Stimulated activated CD8-positive, alpha-beta memory T cell treated with anti-CD3 and anti-CD28 coated beads, Interleukin-4, amount 100 ng/mL, for 48 hours (primary cell): ENCODE measurements at regions not wholly inside any gene's neighbourhood (a gene's known extent, or its start where the extent isn't known, plus 50 kb on each side); places are given as distances from the start of the nearest gene placed in this dataset.

Experiments used
- DNase-seq: peaks from one replicate; pipeline ENCODE4 v3.0.0-alpha.2; 2020

DNA sequence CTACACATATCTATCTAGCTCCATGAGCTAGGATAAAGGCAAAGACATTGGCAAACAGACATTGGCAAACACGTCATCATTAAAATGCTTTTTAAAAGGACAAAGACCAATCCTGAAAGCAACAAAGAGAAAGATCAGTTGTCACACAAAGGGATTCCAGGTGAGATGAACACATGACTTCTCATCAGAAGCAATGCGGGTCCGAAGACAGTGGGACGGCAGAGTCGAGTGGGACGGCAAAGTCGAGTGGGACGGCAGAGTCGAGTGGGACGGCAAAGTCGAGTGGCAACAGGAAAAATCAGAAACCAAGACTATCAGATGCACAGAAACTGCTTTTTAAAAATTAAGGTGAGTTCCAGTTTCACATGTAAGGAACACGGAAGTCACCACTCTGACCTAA lies 609.5 kb downstream of the BRD1 start:
- DNase-seq: no peak

DNA sequence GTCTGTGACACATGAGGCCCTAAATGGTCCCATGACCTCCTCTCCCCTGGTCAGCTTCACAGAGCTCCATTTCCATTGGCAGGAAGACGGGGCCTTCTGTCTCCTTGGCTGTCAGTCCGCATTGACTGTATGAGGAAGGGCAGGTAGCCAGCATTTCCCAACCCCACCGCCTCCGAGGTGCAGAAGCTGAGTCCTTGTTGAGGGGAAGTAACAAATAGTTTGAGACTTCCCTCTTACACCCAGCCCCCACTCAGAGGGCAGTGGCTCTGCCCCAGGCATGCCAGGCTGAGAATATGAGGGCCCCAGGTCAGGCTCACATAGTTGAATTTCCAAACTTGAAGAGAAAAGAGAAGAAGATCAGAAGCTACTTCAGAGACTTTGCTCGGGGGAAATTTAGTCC lies 611.1 kb downstream of the BRD1 start:
- no peak for DNase-seq

DNA sequence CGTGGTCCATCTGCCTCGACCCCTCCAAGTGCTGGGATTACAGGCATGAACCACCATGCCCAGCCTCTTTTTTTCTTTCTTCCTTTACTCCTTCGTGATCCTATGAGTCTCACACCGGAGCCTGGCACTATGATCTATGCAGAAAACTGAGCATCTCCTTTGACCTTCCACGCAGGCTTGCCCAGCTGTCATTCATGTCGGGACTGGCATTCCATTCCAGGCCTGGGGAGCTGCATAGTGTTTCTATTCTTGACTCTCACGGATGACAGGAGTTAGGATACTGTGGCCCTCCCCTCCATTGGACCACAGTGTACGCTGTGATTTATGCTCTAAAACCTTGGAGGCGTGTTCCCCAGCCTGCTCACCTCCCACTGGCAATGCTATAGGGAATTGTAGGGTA lies 611.8 kb downstream of the BRD1 start:
- DNase-seq: no peak

- DNase-seq: no peak
These were observed 612.7 kb downstream of the BRD1 start for GRCh38 chr22:49214976-49215375.

- no peak for DNase-seq
These were observed 613.8 kb downstream of the BRD1 start for GRCh38 chr22:49213731-49214352.

- DNase-seq: no peak
These were observed 615.2 kb downstream of the BRD1 start for GRCh38 chr22:49212466-49212865.

DNA sequence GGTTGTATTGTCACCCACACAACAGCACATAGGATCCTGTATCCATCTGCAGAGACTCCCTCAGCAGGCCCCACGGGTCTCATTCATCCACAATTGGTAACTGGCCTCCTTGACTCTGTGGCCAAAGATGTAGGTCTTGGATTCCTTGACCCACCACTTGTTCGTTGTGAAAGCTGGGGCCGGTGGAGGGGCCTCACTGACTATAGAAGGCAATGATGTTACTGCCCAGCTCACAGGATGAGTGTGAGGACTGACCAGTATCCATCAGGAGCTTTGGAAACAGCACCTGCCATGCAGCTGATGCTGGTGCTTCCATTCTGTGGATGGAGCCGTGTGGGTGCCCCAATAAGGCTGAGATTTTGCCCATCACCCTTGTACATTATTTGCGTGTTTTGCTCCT lies 615.7 kb downstream of the BRD1 start:
- DNase-seq: no peak

- no peak for DNase-seq
These were observed 616.5 kb downstream of the BRD1 start for GRCh38 chr22:49211176-49211575.

- DNase-seq: no peak
These were observed 617.1 kb downstream of the BRD1 start for GRCh38 chr22:49210606-49211005.

GRCh38 chr22:49209452-49210195 lies 618.0 kb downstream of the BRD1 start:
- no peak for DNase-seq

GRCh38 chr22:49208768-49209252 lies 618.9 kb downstream of the BRD1 start:
- no peak for DNase-seq

- DNase-seq: no peak
These were observed 619.7 kb downstream of the BRD1 start for GRCh38 chr22:49208004-49208402.

DNA sequence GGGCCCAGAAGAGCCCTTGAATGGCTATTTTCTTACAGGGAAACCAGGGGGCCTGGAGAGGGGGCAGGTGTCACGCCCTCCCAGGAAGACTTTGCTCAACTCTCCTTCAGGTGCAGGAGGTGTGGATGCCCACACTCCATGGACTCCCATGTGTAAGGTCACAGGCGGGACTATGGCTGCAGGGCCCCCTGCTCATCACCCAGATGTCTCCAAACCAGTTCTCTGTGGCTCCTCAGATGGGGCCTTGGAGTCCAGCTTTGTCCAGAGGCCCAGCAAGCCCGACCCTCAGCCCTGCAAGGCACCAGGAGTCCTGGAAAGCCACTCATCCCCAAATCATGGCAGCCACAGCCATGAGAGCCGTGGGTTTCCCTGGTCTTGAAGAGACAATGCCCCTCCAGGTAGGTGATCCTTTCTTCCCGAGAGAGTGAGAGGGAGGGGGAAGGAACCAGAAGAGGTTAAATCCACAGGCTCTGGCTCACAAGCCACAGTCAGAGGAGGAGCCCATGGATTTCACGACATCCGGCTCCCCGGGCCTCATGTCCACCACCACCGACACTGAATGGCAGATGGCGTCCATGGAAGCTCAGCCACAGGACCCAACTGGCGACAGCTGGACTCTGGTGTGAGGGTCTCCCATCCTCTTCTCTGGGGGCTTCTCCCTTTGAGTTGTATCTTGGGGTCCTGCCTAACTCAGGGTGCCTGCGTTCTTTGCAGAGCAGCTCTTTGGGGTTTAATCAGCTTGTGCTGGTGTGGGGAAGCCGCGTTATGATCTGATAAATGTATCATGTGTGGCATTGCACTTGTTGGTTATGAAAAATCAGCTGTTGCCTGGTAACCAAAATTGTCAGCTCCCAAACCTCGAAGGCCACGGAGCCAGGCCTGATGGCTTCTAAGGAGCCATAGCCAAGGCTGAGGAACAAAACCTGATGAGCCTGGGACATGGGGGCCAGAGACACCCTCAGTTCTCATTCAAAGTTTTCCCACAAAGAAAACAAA lies 620.4 kb downstream of the BRD1 start:
- DNase-seq: no peak

- no peak for DNase-seq
These were observed 621.4 kb downstream of the BRD1 start for GRCh38 chr22:49206281-49206680.

DNA sequence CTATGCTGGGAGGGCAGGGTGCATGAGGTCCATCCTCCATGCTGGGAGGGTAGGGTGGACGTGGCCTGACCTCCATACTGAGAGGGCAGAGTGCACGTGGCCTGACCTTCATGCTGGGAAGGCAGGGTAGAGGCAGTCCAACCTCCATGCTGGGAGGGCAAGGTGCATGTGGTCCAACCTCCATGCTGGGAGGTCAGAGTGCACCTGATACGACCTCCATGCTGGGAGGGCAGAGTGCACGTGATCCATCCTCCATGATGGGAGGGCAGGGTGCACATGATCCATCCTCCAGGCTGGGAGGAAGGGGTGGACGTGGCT lies 622.2 kb downstream of the BRD1 start:
- DNase-seq: no peak

DNA sequence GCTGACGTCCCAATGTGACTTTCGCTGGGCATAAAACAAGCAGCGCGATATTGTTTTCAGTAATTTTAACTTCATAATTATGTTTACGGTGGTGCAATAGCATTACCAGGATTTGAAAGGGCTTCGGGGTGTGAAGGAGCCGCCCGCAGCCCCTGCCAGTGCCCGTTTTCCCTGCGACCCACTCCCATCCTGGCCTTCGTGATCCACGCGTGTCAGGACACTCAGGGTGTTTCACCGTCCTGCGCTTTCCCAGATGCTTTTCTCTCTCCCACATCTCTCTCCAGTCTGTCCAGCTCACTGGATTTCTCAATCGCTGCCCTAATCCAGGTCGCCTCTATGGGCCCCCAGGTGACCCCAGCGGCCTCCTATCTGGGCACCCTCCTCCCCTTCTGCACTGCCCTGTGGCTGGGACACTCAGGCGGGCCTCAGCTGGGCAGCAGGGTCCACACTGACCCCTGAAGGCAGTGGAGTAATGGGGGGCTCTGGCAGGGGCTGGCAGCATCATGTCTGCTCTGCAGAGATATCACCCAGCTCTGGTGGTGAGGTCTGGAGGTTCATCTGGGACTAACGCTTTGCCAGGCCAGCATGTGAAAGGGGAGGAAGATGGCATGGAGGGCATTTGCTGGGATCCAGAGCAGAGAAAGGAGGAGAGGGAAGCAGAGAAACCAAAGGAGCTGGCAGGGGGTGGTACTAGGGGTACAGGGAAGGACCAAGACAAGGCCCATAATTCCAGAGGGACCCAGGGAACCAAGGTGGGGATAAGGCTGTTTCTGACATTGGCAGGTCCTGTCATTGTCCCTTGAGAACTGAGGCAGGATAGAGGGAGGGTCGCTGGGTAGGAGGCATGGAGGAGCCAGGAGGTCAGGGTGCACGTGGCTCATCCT lies 622.8 kb downstream of the BRD1 start:
- DNase-seq: no peak

GRCh38 chr22:49203859-49204598 lies 623.6 kb downstream of the BRD1 start:
- no peak for DNase-seq

- no peak for DNase-seq
These were observed 624.4 kb downstream of the BRD1 start for GRCh38 chr22:49203091-49203858.

GRCh38 chr22:49202226-49202625 lies 625.4 kb downstream of the BRD1 start:
- DNase-seq: no peak

GRCh38 chr22:49201046-49201970 lies 626.4 kb downstream of the BRD1 start:
- DNase-seq: no peak
